ENCODE measurements at regions not wholly inside any gene's neighbourhood (a gene's known extent, or its start where the extent isn't known, plus 50 kb on each side); places are given as distances from the start of the nearest gene placed in this dataset.

DNA sequence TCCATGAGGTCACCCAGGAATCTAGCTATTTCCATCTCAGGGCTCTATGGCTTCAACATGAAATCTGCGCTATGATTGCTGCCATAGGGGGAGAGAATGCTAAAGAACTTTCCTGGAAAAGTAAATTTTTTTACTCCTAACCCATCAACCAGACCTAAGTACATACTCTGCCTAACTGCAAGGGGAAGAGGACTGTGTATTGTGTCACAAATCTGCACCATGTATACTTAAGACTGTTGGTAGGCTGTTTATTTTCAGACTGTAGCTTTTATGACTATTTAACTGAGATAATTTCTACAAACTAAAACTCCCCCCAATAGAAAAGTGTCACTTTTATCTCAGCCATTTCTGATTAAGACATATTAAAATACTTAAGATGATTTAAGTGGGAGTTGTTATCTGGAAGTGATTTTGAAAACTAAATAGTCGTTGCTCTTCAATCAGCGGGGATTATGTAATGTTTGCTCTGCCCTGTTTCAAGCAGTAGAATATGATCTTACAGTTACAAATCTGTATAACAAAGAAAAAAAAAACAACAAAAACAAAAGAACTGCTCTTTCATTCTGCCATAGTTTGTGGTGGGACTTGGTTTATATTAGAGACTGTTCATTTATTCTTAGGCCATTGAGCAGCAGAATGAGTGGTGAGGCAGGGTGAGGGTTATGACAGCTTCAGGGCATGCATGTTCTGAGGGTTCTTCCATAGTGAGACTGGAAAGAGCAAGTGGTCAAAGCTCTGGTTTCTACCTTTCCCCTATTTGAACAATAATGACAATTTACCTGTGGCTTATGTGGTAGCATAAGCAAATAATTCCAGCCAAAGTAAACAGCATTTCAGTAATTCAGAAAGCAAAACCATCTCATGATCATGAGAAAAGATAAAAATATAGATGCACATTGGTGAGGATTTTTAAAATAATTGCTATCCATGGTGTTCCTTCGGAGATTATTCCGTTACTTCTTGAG is 126.3 kb upstream of the CEP162 start:
- TF ChIP-seq POLR2A (IDR thresholded peaks at IDR 0.05; ENCODE audit: low read length) (no peak), GATA1 (IDR thresholded peaks at IDR 0.05; ENCODE audit: low read depth, low read length) (no peak)

All from erythroblast (primary cell).